Fibroblast of mammary gland (primary cell): ENCODE measurements at regions not wholly inside any gene's neighbourhood (a gene's known extent, or its start where the extent isn't known, plus 50 kb on each side); places are given as distances from the start of the nearest gene placed in this dataset.
A peak's percentile ranks its signal among the peaks of the same experiment; 100 is the strongest.

Experiments used
- DNase-seq: peaks from one replicate; pipeline ENCODE4 v3.0.0-alpha.2; 2010; ENCODE audit warnings: low read depth
- H3K4me3 ChIP-seq: 2 replicates; pipeline ENCODE4 v1.5.1; 2011; ENCODE audit warnings: low read depth, mild to moderate bottlenecking, low read length, moderate library complexity; ENCODE audit not compliant: control insufficient read depth
- TF ChIP-seq, protein P1 (sequence below): conservative IDR thresholded peaks from 2 replicates; pipeline ENCODE4 v1.5.1; 2011; ENCODE audit warnings: low read depth, low read length, inconsistent platforms; ENCODE audit not compliant: control insufficient read depth, insufficient read depth

DNA sequence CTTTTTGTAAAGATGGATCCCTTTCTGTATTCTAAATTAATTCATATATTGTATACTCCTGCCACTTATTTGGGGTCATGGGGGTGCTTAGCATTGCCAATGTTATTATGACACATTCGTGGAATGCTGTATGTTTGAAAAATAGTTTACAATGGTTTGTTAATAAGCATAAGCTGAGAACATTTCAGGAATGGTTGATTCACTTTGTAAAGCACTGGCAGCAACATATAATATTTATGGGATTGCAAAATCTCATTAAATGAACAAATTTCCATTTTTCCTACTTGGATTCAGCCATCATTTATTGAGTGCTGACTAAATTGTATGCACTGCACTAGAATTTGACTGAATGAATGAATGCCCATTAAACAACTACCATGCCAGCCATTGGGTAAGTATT lies 215.2 kb upstream of the KLF4 start:
- TF ChIP-seq, protein P1, sequence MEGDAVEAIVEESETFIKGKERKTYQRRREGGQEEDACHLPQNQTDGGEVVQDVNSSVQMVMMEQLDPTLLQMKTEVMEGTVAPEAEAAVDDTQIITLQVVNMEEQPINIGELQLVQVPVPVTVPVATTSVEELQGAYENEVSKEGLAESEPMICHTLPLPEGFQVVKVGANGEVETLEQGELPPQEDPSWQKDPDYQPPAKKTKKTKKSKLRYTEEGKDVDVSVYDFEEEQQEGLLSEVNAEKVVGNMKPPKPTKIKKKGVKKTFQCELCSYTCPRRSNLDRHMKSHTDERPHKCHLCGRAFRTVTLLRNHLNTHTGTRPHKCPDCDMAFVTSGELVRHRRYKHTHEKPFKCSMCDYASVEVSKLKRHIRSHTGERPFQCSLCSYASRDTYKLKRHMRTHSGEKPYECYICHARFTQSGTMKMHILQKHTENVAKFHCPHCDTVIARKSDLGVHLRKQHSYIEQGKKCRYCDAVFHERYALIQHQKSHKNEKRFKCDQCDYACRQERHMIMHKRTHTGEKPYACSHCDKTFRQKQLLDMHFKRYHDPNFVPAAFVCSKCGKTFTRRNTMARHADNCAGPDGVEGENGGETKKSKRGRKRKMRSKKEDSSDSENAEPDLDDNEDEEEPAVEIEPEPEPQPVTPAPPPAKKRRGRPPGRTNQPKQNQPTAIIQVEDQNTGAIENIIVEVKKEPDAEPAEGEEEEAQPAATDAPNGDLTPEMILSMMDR, result no peak
- peak; percentile 18 for DNase-seq
- H3K4me3 ChIP-seq, result no peak overlapping the region

DNA sequence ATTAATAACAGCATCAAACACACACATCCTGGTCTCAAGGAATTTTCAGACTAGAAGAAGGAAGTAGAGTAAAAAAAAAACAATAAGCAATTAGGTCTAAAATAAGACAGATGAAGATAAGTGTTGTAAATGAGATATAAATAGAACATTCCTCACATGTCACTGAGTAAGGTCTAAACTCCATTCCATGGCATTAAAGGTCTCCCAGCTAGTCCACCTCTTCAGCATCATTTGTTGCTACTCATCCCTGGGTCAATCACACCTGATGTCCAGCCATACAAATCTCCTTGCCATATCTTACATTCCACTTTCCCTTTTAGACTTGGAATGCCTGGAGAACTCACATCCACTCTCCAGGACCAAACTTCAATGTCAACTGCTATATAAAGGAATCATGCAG lies 214.1 kb upstream of the KLF4 start:
- TF ChIP-seq, protein P1, result no peak
- H3K4me3 ChIP-seq, result no peak overlapping the region
- DNase-seq, result no peak

DNA sequence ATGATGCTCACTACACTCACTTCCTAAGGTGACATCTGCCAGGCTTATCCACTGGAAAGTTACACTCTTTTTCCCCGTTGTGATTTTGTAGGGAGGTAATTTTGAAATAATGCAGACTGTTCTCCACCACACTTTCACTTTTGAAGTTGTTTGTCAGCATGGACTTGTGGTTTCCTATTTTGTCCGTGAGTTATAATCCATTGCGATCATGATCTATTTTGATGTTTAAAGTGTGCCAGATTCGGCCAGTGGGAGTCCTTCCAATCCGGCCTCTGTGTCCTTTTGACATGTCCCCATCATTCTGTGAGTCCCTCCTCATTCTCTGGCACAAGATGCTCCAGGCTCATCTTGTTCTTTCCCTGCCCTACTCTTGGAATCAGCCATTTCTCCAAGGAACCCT lies 211.3 kb upstream of the KLF4 start:
- no peak overlapping the region for H3K4me3 ChIP-seq
- DNase-seq, result no peak
- TF ChIP-seq, protein P1, result no peak

DNA sequence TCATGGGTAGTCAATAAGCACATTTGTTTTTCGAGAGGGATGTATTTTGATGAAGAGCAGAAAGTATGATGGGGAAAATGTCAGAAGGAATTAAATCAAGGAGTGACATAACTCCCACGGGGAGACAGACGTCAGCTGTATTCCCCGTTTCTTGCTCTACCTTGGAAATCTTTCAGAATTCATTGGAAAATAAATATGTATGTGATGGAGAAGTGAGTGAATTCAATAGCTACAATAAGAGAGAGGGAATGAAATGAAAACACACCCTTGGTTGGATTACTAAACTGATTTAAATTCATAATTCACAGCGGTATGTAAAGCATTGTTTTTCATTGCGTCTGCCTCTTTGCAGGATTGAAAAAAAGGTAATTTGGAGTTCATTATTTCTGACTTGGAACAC lies 209.7 kb upstream of the KLF4 start:
- H3K4me3 ChIP-seq, result no peak overlapping the region
- DNase-seq, result no peak
- TF ChIP-seq, protein P1, result no peak

DNA sequence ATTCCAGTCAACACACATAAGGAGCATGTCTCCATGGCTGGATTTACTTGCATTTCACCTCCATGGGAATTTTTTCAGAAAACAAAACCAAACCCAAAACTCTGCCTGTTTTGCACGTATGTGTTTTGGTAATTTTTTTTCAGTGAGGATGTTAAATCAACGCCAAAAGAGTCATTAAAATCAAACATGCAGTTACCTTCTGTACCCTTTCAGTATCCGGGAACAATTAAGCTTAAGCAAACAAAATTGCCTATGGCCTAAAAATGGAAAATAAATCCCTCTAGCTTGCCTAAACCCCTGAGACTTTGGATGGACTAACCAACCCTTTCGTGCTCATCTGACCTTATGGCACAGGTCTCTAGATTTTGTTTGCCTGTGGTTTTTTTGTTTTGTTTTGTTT lies 209.2 kb upstream of the KLF4 start:
- no peak overlapping the region for H3K4me3 ChIP-seq
- TF ChIP-seq, protein P1, result no peak
- DNase-seq, result no peak

DNA sequence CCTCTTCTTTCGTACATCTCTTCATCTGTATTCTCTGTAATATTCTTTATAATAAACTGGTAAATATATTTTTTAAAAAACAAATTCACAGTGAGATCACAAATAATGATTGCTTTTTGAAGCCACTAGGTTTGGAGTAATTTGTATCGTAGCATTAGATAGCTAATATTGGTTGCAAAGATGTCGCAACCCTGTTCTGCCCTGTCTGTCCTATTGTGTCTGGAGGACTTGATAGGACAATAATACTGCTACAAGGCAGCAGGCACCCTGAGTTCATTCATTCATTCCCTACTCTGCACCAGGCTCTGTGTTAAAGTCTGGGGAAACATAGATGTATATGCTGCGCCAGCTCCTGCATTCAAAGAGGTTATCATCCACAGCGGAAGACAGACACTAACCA lies 206.7 kb upstream of the KLF4 start:
- no peak for DNase-seq
- TF ChIP-seq, protein P1, result no peak

DNA sequence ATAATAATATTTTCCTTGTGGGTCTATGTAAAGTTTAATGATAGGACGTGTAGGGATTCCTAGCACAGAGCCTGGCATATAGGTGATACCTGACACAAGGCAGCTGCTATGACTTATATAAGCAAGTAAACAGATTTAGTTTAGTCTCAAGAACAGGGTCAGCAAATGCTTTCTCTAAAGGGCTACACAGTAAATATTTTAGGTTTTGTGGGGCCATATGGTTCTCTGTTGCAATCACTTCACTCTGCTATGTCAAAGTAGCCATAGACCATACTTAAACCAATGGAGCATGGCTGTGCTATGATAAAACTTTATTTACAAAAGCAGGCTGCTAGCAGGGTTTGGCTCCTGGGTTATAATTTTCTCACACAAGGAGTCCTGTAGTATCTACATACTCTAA lies 204.8 kb upstream of the KLF4 start:
- TF ChIP-seq, protein P1, result no peak
- peak; percentile 13 for DNase-seq
- no peak overlapping the region for H3K4me3 ChIP-seq

More for the DNA sequence above, 206.7 kb upstream of the KLF4 start:
- H3K4me3 ChIP-seq, result no peak overlapping the region
